CD8-positive, alpha-beta memory T cell (primary cell): ENCODE measurements at regions not wholly inside any gene's neighbourhood (a gene's known extent, or its start where the extent isn't known, plus 50 kb on each side); places are given as distances from the start of the nearest gene placed in this dataset.
"Not testable (repeated sequence)": the region's sequence is repeated elsewhere in the genome, so short reads cannot be mapped to it uniquely, and the experiment has no call there.

Experiments
- CTCF ChIA-PET: fragments of 350-600 bp; sonication (Branson Sonifier 250); formaldehyde crosslinking; loops from one replicate; lab custom pipeline; 2021; ENCODE audit warnings: antibody characterized with exemption; lab: Charles Lee
- POLR2A ChIA-PET: fragments of 350-600 bp; sonication (Branson Sonifier 250); formaldehyde crosslinking; loops from one replicate; lab custom pipeline; 2021; ENCODE audit warnings: antibody characterized with exemption; lab: Charles Lee
- DNase-seq, 5 donors: peaks; one replicate each; pipeline versions ENCODE4 v3.0.0 to v3.0.0-alpha.2; 2020 to 2022; ENCODE audit warnings: mixed read lengths in 1 of 5
- H3K27ac ChIP-seq: one replicate; pipeline ENCODE4 v1.7.0; 2013; ENCODE audit warnings: low read depth, mild to moderate bottlenecking, low read length, moderate library complexity
- H3K27me3 ChIP-seq: 2 replicates; pipeline ENCODE4 v1.7.0; 2013; ENCODE audit warnings: low read length, mild to moderate bottlenecking; ENCODE audit not compliant: insufficient read depth, poor library complexity, severe bottlenecking
- H3K36me3 ChIP-seq: 2 replicates; pipeline ENCODE4 v1.7.0; 2013; ENCODE audit warnings: mild to moderate bottlenecking, low read length, moderate library complexity; ENCODE audit not compliant: insufficient read depth
- H3K4me1 ChIP-seq: 2 replicates; pipeline ENCODE4 v1.7.0; 2013; ENCODE audit warnings: mild to moderate bottlenecking, low read length, moderate library complexity; ENCODE audit not compliant: insufficient read depth
- H3K4me3 ChIP-seq: 2 replicates; pipeline ENCODE4 v1.7.0; 2013; ENCODE audit warnings: mild to moderate bottlenecking, low read length
- H3K9me3 ChIP-seq: 2 replicates; pipeline ENCODE4 v1.7.0; 2013; ENCODE audit warnings: mild to moderate bottlenecking, low read length
- H3K27ac Mint-ChIP-seq, 8 donors: one replicate each; pipeline ENCODE4 v1.8.0; 2020 to 2021; ENCODE audit warnings: mixed read lengths in 8 of 8, mild to moderate bottlenecking in 6 of 8, inconsistent platforms in 3 of 8, moderate library complexity in 3 of 8
- H3K27me3 Mint-ChIP-seq, 2 donors: one replicate each; pipeline ENCODE4 v1.8.0; 2020 to 2021; ENCODE audit warnings: mixed read lengths in 2 of 2, mild to moderate bottlenecking in 1 of 2, moderate library complexity in 1 of 2
- H3K36me3 Mint-ChIP-seq, 3 donors: one replicate each; pipeline ENCODE4 v1.8.0; 2020 to 2021; ENCODE audit warnings: mixed read lengths in 3 of 3, inconsistent platforms in 1 of 3, mild to moderate bottlenecking in 1 of 3
- H3K4me1 Mint-ChIP-seq, 3 donors: one replicate each; pipeline ENCODE4 v1.8.0; 2020 to 2021; ENCODE audit warnings: mixed read lengths in 3 of 3, inconsistent platforms in 1 of 3, mild to moderate bottlenecking in 1 of 3
- H3K4me3 Mint-ChIP-seq, 7 donors: one replicate each; pipeline ENCODE4 v1.8.0; 2020 to 2021; ENCODE audit warnings: mixed read lengths in 7 of 7, mild to moderate bottlenecking in 6 of 7, moderate library complexity in 4 of 7, inconsistent platforms in 2 of 7
- H3K9me3 Mint-ChIP-seq, 5 donors: one replicate each; pipeline ENCODE4 v1.8.0; 2020 to 2022; ENCODE audit warnings: mixed read lengths in 5 of 5, mild to moderate bottlenecking in 3 of 5, moderate library complexity in 2 of 5, inconsistent platforms in 1 of 5

DNA sequence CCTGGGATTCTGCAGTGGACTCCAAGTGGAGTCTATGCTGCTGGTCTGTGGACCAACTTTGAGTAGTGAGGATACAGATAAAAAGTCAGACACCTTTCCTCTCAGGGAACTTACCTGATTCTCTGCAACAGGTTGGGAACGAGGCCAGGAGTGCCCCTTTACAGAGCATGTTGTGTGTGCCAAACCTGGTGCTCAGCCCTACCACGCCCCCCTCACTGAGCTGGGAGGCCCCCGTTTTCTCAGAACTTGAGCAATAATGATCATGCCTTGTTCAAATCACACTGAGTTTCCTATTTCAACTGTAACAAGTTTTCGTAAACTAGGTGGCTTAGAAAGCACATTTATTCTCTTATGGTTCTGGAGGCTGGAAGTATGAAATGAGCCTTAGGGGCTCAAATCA, 182.0 kb downstream of the COPRS start:
- H3K9me3 Mint-ChIP-seq = peaks cover 0 to 4% (median 0%) of the 10 kb centered on the region in 5 donors
- Histone ChIP-seq H3K36me3 (no peaks in the 10 kb centered on the region), H3K27ac (no peak overlapping the region), H3K27me3 (peaks cover 4% of the 10 kb centered on the region), H3K4me1 (no peaks in the 10 kb centered on the region), H3K4me3 (no peak overlapping the region), H3K9me3 (no peaks in the 10 kb centered on the region)
- peaks cover 0 to 3% (median 0%) of the 10 kb centered on the region in 3 donors for H3K4me1 Mint-ChIP-seq
- no peak overlapping the region for H3K4me3 Mint-ChIP-seq
- no peak overlapping the region for H3K27ac Mint-ChIP-seq
- POLR2A ChIA-PET = no interaction called here
- H3K27me3 Mint-ChIP-seq = peaks cover 44 to 66% of the 10 kb centered on the region in 2 donors
- CTCF ChIA-PET = interaction anchor here (1.1 kb wide), 1 partner anchor 12 kb away, joined by 3 read pairs; no protein-coding TSS in a partner anchor
- DNase-seq = no peak
- no peaks in the 10 kb centered on the region for H3K36me3 Mint-ChIP-seq

DNA sequence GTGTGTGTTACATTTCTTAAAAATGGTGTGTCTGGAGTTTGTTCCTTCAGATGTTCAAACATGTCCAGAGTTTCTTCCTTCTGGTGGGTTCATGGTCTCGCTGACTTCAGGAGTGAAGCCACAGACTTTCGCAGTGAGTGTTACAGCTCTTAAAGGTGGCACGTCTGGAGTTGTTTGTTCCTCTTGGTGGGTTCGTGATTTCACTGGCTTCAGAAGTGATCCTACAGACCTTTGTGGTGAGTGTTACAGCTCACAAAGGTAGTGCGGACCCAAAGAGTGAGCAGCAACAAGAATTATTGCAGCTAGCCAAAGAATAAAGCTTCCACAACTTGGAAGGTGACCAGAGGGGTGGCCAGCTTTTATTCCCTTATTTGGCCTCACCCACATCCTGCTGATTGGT, 183.7 kb downstream of the COPRS start:
- DNase-seq, H3K36me3 ChIP-seq, H3K4me1 Mint-ChIP-seq, H3K4me3 Mint-ChIP-seq, H3K9me3 Mint-ChIP-seq, H3K27ac Mint-ChIP-seq, H3K36me3 Mint-ChIP-seq, H3K27me3 ChIP-seq, H3K27ac ChIP-seq, H3K4me1 ChIP-seq, POLR2A ChIA-PET, H3K9me3 ChIP-seq, H3K4me3 ChIP-seq, CTCF ChIA-PET: not testable (repeated sequence)
- H3K27me3 Mint-ChIP-seq = peaks cover 41 to 69% of the 10 kb centered on the region in 2 donors

DNA sequence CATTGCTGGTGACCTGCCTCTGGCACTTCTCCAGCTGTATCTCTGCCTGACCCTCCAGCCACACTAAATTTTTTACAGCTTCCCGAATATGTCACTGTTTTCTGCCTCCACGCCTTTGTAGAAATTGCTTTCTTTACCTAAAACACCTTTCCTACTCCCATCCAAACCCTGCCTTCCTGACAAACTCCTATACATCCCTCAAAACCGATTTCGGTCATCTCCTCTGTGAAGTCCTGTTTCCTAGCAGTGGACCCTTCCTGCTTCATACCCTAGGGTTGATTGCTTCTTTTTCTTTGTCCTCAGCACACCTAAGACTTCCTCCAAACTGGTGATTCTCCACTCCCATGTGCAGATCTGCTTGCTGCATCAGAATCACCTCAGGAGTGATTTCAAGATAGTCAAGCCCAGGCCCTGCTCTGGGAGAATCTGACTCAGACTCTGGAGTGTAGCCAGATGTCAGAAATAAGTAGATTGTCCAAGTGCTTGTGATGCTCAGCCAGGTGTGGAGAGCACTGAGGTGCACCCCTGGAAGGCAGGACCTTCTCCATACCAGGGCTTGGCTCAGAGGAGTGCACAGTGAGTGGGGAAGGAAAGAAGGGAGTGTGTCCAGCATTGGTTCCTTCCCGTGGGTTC, 184.2 kb downstream of the COPRS start:
- Mint-ChIP-seq H3K4me3 (no peak overlapping the region), H3K9me3 (peaks cover 0 to 4% (median 0%) of the 10 kb centered on the region in 5 donors), H3K27me3 (peaks cover 36 to 67% of the 10 kb centered on the region in 2 donors), H3K4me1 (no peaks in the 10 kb centered on the region), H3K27ac (no peak overlapping the region), H3K36me3 (no peaks in the 10 kb centered on the region)
- Histone ChIP-seq H3K4me1 (no peaks in the 10 kb centered on the region), H3K36me3 (no peaks in the 10 kb centered on the region), H3K4me3 (no peak overlapping the region), H3K27me3 (peaks cover 4% of the 10 kb centered on the region), H3K9me3 (no peaks in the 10 kb centered on the region), H3K27ac (no peak overlapping the region)
- POLR2A ChIA-PET = no interaction called here
- CTCF ChIA-PET = no interaction called here
- DNase-seq = no peak

DNA sequence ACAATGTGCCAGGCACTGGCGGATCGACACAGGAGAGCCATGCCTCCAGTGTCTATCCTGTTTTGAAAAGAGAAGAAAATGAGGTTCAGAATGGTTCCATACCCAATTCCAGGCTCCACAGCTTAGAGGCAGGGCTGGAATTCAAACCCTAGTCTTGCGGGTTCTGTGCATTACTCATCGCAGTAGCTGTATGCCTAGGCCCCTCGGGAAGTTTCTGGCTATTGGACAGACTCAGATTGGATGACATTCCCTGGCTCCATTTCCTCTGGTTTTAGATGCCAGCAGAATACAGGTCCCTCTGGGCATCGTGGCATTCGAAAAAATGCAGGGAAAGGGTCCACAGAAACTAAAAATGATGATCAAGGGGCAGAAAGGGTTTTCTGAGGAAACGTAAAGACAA, 184.7 kb downstream of the COPRS start:
- DNase-seq = no peak
- H3K36me3 Mint-ChIP-seq = no peaks in the 10 kb centered on the region
- Histone ChIP-seq H3K4me1 (no peaks in the 10 kb centered on the region), H3K36me3 (no peaks in the 10 kb centered on the region), H3K27me3 (peaks cover 4% of the 10 kb centered on the region), H3K9me3 (no peaks in the 10 kb centered on the region), H3K27ac (no peak overlapping the region), H3K4me3 (no peak overlapping the region)
- H3K4me3 Mint-ChIP-seq = no peak overlapping the region
- POLR2A ChIA-PET = no interaction called here
- H3K9me3 Mint-ChIP-seq = peaks cover 0 to 4% (median 0%) of the 10 kb centered on the region in 5 donors
- H3K27ac Mint-ChIP-seq = peak overlapping the region in 1 of 8 donors; percentile 79
- CTCF ChIA-PET = no interaction called here
- H3K4me1 Mint-ChIP-seq = no peaks in the 10 kb centered on the region
- peaks cover 34 to 67% of the 10 kb centered on the region in 2 donors for H3K27me3 Mint-ChIP-seq

DNA sequence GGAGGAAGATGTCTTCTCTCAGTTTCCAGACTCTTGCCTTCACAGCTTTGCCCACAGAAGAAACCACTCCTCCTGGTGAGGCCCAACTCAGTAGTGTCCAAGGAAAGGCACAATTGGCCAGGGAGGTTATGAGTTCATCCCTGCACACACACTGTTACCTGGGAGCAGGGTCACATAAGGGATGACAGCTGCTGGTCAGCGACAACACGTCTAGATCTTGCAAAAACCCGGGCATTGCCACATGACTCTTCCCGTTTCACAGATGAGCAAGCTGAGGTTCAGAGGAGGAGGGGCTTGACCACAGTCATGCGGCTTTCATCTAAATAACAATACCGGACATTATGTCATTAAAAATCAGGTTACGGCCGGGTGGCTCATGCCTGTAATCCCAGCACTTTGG, 186.0 kb downstream of the COPRS start:
- Histone ChIP-seq H3K4me3 (no peak overlapping the region), H3K4me1 (no peaks in the 10 kb centered on the region), H3K36me3 (no peaks in the 10 kb centered on the region), H3K27ac (no peak overlapping the region), H3K9me3 (no peaks in the 10 kb centered on the region), H3K27me3 (peaks cover 4% of the 10 kb centered on the region)
- Mint-ChIP-seq H3K36me3 (no peaks in the 10 kb centered on the region), H3K4me3 (no peak overlapping the region), H3K27me3 (peaks cover 37 to 74% of the 10 kb centered on the region in 2 donors), H3K4me1 (no peaks in the 10 kb centered on the region), H3K9me3 (peaks cover 0 to 5% (median 4%) of the 10 kb centered on the region in 5 donors), H3K27ac (no peak overlapping the region)
- CTCF ChIA-PET = no interaction called here
- DNase-seq = no peak
- POLR2A ChIA-PET = no interaction called here

DNA sequence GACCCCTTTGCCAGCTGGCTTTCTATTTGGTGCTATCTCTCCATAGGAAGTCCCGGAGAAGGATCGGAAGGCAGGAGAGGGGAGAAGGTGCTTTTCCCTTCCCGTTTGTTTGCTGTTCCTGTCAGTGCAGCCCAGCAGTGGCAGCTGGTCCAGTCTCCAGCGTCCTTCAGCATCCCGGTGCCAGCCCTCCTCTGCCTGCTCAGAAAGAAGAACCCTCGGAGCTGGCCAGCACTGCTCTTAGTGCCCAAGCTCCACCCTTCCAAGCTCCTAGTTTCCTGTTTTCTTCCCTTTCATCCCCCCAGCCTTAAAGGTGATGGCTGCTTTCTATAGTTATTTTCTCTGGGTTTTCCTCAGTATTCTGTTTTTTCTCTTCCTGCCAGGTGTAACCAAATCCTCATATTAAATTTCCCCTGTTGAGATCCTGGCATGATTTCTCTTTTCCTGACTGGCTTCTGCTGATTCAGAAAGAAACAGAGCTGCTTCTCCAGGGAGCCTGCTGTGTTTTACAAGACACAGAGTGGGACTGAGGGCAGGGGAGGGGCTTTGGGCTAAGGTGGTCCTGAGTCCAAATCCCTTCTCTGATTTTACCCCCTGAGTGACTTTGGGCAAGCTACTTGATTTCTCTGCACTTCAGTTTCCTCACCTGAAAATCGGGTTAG, 186.8 kb downstream of the COPRS start:
- no peak for DNase-seq
- Mint-ChIP-seq H3K27ac (peak overlapping the region in 1 of 8 donors; percentile 33), H3K27me3 (peaks cover 33 to 71% of the 10 kb centered on the region in 2 donors), H3K4me3 (no peak overlapping the region), H3K36me3 (no peaks in the 10 kb centered on the region), H3K4me1 (no peaks in the 10 kb centered on the region), H3K9me3 (peaks cover 0 to 5% (median 4%) of the 10 kb centered on the region in 5 donors)
- POLR2A ChIA-PET = no interaction called here
- H3K27me3 ChIP-seq = peaks cover 4% of the 10 kb centered on the region
- no peaks in the 10 kb centered on the region for H3K4me1 ChIP-seq
- no peak overlapping the region for H3K27ac ChIP-seq
- H3K9me3 ChIP-seq = no peaks in the 10 kb centered on the region
- H3K4me3 ChIP-seq = no peak overlapping the region
- no peaks in the 10 kb centered on the region for H3K36me3 ChIP-seq
- CTCF ChIA-PET = no interaction called here

DNA sequence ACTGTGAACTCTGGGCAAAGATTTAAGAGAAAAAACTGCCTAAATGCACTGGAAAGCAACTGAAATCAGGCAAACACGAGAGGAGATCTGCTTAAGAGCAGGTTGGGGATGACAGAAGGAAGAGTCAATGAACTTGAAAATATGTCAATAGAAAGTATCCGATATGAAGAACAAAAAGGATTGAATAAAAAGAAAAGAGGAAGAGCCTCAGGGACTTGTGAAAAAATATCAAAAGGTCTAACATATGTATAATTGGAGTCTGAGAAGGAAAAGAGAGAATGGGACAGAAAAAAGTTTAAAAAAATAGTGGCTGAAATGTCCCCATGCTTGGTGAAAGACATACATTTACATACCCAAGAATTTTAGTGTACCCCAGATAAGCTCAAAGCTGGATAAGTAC, 195.5 kb downstream of the COPRS start:
- H3K4me3 Mint-ChIP-seq = no peak overlapping the region

DNA sequence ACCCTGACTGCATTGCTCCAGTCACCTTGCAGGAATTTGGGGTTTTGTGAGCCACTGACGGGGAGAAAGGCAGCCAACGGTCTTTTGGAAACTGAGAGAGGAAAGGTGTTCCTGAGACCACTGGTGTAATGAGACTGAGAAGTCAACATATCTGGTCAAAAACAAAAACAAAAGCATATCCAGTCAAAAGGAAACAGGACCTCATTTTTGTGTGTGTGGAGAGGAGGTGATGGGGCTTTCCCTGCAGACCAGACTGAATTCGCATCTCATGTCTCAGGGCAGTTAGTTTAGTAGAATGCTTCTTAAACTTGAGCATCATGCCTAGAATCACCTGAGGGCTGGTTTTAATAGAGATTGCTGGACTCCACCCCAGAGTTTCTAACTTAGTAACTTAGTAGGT, 198.4 kb downstream of the COPRS start:
- Mint-ChIP-seq H3K27me3 (peaks cover 10 to 35% of the 10 kb centered on the region in 2 donors), H3K4me3 (no peak overlapping the region), H3K9me3 (peaks cover 14 to 29% (median 22%) of the 10 kb centered on the region in 5 donors), H3K4me1 (no peaks in the 10 kb centered on the region), H3K27ac (no peak overlapping the region), H3K36me3 (peaks cover 0 to 13% (median 2%) of the 10 kb centered on the region in 3 donors)
- Histone ChIP-seq H3K9me3 (peaks cover 5% of the 10 kb centered on the region), H3K27me3 (no peaks in the 10 kb centered on the region), H3K27ac (no peak overlapping the region), H3K4me3 (no peak overlapping the region), H3K36me3 (no peaks in the 10 kb centered on the region), H3K4me1 (no peaks in the 10 kb centered on the region)
- POLR2A ChIA-PET = no interaction called here
- CTCF ChIA-PET = no interaction called here
- no peak for DNase-seq

More for the DNA sequence above, 195.5 kb downstream of the COPRS start:
- Histone ChIP-seq H3K36me3 (no peaks in the 10 kb centered on the region), H3K27ac (no peak overlapping the region), H3K27me3 (no peaks in the 10 kb centered on the region), H3K4me3 (no peak overlapping the region), H3K9me3 (peaks cover 5% of the 10 kb centered on the region), H3K4me1 (no peaks in the 10 kb centered on the region)
- CTCF ChIA-PET = no interaction called here
- peaks cover 0 to 13% (median 2%) of the 10 kb centered on the region in 3 donors for H3K36me3 Mint-ChIP-seq
- POLR2A ChIA-PET = no interaction called here
- no peak overlapping the region for H3K27ac Mint-ChIP-seq
- H3K4me1 Mint-ChIP-seq = no peaks in the 10 kb centered on the region
- H3K27me3 Mint-ChIP-seq = peaks cover 11 to 42% of the 10 kb centered on the region in 2 donors
- DNase-seq = no peak
- peaks cover 14 to 35% (median 26%) of the 10 kb centered on the region in 5 donors for H3K9me3 Mint-ChIP-seq
